HG03066 (cell line): ENCODE measurements at regions not wholly inside any gene's neighbourhood (a gene's known extent, or its start where the extent isn't known, plus 50 kb on each side); places are given as distances from the start of the nearest gene placed in this dataset.
"Not testable (repeated sequence)": the region's sequence is repeated elsewhere in the genome, so short reads cannot be mapped to it uniquely, and the experiment has no call there.

ENCODE experiments used
- ATAC-seq: cut with Tn5 transposase; IDR thresholded peaks from one replicate; pipeline ENCODE4 v1.9.1; 2021; ENCODE audit warnings: low read depth; ENCODE audit not compliant: unreplicated experiment

DNA sequence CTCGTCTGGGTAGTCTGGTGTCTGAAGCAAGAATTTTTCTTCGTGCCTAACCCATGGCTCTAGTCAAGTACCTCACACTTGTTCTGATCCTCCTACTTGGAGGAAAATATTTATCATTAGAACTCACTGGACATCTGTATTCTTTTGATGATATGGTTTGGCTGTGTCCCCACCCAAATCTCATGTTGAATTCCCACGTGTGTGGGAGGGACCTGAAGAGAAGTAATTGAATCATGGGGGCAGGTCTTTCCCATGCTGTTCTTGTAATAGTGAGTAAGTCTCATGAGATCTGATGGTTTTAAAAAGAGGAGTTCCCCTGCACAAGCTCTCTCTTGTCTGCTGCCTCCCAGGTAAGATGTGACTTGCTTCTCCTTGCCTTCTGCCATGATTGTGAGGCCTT lies 137.7 kb upstream of the TSC22D2 start:
- not testable (repeated sequence) for ATAC-seq

DNA sequence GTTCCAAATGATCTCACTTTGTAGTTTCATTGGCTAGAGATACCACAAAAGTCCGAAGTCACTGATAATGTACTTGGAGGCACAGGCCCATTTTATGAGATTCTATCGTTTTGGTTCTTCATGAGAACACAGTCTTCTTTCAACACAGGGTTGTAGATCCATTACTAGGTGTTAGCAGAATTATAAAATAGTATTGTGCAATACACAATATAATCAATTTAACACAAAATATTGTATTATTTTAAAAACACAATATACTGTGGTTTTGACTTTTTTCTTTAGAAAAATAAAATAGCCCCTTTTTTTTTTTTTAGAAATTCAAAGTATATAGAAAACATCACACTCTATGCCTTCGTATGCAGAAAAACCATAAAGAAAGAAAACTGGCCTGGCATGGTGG lies 138.6 kb upstream of the TSC22D2 start:
- no peak for ATAC-seq

DNA sequence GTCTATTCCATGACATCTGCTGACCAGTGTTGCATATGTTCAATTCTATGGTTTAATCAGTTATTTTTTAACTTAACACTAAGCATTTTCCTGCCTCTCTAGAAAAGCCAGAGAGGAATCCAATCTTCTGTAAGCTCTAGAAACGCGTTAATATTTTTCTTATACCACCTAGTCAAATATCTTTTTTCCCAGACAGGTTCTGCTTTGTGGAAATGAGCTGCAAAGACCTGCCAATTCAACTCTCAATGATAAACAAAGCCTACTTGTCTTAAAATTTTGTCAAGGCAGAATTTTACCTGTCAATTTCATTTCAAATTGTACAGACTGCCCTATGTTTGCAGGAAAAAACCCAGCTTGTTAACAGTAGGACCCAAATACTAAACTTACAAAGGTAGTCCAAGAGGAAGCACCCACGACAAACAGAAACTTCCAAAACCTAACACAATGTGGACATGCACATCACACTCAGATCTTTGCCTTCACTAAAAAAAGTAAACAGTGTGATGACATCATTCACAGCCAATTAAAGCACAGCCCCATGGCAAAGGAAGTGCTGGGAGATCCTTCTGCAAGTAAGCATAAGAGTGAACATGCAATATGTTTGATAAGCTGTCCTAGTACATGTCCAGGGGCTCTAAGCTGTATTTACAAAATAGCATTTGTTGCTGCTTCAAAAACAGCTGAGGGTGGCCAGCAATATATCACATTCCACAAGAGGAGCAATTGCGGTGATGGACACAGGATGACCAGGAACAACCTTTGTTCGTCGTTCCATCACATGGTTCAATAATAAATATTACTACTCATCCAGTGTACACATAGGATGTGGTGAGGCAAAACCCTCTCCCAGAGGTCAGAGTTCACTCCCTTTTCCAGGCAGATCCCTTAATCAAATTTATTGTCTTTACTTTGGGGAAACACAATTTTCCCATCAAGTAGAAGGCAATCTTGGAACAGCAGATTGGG lies 139.4 kb upstream of the TSC22D2 start:
- no peak for ATAC-seq

DNA sequence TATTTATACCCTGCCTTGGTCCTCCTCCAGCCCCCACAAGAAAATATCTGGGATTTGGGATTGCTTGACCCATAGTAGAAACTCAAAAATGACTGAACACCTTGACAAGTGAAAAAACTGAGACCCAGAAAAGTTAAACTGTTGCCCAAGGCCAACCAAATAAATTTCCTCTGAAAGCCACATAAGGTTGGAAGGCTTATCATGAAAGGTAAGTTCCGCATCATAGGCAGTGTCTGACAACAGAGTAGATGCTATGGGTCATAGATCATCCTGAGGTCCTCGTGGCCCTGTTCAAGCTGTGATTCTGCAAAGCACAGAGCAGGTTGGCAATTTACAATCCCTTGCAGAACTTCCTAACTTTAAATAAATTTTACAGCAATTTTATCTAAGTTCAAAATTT lies 140.8 kb upstream of the TSC22D2 start:
- ATAC-seq = no peak

DNA sequence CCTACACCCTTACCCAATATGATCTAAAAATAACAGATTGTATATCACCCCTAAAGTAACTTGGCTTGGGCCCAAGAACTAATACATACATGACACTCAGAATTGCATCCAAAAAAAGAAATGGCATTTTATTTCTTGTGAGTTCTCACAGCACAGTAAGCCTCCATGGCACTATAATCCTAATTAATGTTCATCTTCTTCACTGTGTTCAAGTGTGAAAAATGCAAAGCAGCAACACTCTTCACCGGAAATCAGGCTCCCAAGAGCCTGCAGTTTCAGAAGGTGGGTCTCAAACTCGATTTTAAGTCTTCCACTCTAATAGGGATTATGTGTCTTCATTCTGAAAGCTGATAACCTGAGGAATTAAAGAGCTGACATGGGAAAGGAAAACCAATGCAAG lies 142.8 kb upstream of the TSC22D2 start:
- ATAC-seq = no peak

DNA sequence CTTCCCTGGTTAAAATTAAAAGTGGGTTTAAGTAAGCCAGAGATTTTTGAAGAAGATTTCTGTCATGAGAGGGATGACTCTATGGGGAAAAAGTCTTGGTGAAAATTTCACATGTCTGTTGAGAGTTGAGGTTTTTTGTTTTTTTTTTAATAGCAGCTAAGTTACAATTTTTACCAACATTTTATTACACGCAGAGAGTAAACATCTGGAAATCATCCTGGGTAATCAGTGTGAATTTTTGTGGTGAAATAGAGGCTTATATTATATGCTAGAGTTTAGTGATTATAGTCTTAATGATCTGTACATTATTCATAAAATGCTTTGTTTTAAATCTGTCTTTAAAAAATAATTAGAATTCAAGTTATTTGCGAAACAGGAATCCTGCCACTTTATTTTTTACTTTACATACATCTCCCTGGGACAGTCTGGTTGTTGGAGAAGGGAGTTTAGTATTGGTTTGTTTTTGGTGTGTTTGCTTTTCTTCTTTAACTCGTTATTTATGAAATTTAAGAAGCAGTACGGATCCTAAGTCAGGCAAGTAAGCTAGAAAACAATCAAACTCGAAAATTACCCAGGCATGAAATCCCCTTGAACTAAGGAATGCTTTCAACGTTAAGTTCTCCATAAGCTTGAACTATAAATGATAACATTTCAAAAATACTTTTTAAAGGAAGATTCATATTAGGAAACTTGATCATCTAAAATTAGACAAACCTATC lies 143.4 kb upstream of the TSC22D2 start:
- no peak for ATAC-seq

DNA sequence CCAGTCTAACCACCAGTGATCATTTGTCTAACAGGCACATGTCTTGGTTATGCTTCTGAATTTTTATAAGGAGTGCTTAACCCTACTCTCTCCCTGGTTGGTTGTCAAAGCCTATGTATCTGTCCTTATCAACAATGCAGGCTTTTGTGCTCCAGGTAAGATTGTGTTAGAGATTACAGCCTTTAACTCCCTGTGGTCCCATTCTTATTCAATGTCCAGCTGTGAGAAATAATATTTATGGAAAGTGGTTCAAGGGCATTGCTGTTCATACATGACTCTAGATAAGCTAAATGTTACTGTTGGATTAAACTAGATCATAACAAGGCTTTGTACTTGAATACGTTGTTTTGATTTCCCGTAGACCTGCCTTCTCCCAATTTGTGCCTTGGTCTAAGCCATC lies 146.1 kb upstream of the TSC22D2 start:
- no peak for ATAC-seq

DNA sequence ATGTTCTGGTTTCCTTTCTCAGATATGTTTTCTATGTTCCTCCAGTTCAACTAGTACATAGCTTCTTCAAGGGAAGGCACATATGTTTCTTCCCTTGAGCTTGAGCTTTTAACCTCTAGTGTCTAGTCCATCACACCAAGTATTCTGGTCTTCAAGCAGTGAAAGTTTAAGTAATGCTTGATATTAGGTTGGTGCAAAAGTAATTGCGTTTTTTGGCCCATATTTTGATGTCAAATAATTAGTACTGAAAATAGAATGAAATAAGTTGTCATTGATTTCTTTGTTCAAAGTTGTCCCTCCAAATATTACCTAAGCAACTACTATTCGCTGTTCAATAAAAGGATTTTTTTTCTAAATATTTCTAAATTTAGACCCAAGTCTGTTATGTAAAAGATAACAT lies 146.7 kb upstream of the TSC22D2 start:
- no peak for ATAC-seq

DNA sequence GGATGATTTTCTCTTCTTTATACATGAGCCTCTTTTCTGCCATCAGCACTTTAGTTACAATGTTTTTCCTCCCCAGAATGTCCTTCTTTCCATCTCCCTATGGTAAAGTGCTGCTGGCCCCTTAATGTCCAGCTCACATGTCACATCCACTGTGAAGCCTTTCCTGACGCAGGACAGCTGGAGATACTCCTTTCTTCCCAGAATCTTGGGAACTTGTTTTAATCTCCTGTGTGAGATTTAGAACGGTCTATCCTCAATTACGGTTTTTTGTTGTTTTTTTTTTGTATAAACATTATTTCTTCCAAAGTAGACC lies 147.7 kb upstream of the TSC22D2 start:
- no peak for ATAC-seq

DNA sequence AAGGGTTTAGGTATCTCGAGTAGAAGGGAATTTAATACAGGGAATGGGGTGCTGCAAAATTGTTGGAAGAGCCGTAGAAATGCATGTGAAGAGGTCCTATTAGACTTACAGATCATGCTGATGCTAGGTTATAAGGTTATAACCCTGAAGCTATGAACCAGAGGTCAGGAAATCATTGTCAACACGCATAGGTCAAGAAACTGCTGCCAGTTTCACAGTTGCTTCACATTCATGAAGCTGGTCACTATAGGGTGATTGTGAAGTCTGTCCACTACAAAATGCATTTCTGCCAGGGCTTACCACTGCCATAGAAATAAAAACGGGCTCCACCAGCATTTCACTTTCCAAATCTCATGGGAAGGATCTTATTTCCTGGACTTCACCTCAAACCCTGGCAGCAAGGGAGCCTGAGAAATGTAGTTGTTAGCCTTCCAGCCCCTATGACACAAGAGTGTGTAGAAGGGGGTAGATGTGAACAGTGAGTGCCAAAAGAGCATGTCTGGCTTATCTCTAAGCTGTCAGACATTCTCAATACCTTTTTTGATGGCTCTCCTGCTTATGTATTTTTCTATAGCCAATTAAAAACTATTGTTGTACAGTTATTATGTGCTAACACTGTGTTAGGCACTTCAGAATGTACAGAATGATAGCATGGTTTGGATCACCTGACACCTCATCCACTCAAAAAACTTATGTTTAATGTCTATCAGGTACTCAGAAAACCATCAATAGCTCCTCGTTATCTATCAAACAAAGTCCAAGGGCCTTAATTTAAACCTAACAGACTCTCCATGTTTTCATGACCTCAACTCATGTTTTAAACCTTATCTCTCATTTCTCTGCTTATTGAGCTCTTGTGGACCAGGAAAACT lies 148.3 kb upstream of the TSC22D2 start:
- no peak for ATAC-seq

DNA sequence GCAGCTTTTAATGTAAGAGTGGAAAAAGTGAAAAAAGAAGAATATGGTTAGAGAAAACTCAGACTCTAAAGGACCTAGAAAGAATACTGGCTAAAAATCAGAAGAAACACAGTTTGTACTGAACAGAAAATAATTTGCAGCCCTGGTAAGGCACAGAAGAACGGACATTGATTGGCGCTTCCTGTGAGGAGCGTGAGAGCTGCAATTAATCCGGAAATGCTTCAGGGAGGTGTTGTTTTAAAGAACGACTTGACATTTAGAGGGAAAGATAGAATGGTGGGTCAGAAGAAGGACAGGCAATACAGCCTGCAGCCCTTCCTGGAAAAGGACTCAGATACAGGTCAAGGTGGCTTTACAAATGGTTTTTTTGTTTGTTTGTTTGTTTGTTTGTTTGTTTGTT lies 151.3 kb upstream of the TSC22D2 start:
- no peak for ATAC-seq

DNA sequence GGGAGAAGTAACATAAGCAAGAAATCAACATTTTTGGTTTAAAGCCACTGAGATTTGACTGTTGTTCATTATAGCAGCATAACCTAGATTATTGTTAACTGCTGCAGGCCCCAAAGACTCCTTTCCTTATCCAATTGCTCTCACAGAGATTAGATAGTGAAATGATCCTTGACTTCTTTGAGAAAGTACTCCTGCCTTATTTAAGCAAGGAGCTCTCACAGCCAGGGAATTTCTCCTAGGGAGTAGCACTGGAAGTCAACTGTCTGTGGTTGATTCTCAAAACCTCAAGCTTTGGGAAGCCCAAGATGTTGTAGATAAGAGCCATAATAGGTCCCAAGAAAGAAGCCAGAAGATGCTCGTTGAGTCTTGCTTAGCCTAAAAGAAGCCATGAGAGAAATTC lies 151.8 kb upstream of the TSC22D2 start:
- ATAC-seq = no peak

DNA sequence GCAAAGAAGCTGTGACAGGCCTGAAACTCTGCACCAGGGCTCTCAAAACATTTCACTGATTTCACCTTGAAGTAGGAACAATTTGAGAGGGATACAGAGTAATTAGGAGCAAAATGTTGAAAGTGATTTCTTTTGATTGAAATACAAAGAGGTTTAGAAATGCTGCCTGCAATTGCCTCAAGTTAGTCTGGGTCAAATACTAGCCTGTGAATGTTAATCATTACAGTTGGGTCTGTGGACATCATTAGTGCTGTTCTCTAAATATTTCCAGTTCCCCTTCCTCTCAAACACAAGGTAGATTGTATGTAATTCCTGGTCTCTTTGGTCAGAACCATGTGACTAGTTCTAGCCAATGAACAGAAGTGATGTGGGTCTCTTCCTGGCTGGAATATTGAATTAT lies 152.3 kb upstream of the TSC22D2 start:
- ATAC-seq = no peak

DNA sequence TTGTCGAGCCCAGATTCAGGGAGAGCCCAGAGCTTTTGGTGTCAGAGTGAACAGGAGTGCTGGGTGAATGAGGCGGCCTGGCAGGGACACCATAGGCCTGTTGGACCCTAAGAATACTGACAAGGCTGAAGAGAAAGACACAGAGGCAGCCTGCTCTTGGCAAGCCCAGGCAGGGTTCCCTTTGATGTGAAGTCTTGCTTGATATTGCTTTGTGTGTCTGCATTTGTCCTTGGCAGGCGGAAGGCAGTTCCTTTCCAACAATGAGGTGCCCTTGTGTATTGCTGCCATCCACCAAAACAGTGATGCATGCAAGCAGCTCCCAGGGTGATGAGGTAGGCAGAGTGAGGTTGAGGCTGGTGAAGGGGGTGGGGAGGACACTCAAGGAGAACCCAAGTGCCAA lies 152.7 kb upstream of the TSC22D2 start:
- ATAC-seq = no peak

DNA sequence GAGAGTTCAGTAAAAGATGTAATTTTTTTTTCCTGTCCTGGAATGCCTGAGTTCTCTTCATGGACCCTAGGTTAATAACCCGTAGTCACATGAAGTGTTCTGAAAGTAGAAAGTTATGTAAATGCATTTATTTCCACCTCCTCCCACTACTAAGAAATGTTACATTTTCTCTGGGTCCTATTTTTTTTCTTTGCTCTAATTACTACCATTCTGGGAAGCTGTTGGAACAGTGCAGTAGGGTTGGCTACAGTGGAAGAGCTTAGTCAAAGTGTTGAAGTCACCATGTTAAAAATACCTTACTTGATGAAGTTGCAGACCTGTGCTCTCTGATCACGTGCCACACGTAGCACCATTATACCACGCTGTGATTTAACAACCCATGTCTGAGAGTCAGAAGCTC lies 153.8 kb upstream of the TSC22D2 start:
- no peak for ATAC-seq

DNA sequence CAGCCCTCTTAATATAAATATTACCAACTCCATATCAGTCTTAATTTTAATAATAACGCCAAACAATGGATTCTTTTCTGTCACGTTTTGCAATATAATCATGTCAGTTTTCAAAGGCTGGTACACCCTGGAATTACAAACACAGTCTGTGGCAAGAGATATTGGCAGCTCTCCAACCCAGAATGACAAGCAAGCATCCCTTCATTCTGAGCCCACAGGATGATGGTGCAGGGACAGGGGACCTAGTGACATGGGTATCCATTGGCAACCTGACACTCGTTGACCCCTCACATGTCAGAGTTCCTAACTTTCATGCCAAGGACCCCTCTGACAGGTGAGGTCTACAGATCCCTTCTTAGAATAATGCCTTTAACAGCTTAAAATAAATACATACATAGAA lies 154.5 kb upstream of the TSC22D2 start:
- ATAC-seq = no peak

DNA sequence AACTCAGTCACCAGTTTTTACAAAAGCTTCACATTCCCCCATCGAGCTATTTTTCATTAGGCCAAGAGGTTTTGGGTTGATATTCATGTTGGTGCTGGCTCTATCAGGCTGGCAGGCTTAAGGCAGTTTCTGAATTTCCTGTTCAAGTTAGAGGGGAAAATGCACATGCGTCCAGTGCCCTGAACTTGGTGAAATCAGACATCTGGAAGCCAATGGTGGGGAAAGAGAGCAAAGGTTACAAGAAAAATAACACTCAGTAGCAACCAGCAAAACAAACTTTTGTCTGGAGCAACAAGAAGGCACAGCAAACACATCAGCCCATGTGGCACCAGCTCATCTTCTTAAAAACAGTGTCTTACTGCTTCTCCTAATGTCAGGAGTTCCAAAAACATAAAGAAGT lies 155.6 kb upstream of the TSC22D2 start:
- no peak for ATAC-seq

DNA sequence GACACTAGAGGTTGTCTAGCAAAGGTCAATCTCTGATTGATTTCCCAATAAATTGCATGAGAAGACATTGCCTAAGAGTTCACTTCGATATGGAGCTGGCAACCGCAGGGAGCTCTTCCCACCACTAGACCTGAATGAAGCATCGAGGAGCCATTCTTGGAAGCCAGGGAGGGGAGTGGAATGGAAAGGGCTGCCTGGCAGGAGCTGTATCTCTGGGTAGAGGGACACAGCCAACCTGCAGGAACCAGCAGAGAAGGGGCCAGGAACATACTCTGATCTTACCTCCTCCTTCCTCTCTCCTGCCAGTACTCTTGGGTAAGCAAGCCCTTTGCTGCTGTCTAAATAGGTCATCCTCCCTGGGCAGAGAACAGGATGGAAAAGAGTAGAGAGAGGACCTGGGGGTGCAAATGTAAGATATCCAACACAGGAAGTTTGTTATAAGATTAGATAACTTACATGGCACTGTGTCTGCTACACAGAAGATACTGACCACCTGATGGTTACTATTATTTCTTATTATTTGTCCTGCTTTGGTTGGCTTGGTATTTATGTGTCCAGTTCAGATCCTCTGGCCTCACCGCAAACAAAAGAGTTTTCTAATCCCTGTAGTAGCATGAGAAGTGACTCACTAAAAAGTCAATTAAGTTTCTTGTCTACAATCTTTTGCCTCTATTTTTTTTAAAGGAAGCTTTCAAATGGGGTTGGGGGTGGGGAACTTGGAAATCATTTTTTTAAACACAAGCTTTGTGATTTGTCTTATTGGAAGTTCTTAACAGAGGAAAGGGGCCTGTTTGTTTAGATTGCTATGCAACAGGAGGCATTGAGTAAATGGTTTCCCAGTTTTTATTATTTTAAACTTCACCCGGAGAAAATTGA lies 156.7 kb upstream of the TSC22D2 start:
- no peak for ATAC-seq

DNA sequence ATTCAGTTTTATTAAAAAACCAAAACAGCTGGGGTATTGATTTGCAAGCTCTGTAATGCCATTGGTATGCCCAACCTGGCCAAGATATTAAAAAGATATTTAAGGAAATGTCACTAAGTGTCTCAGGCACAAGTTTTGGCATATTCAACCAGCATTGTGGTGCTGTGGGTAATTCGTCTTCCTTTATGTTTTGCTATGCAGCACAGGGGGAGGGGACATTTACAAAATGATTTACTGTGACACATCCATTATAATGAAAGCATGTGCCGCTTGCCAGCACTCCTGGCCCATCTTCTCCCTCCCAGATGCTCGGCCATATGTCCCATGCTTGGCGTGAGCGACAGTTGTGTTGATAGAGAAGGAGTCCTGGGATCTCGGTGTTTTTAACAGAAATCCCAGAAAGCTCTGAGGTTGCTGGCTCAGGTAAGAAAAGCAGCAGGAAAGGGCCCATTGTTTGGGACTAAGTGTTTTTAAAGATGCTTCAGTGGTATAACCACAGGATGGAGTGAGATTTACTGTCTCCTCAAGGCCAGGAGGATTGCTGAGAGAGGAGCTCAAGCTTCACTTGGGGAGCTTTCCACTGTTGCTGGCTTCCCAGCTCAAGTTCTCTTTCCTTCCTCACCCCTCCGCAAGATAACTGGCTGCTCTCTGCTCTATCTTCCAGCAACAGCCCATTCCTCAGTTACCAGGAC lies 158.2 kb upstream of the TSC22D2 start:
- ATAC-seq = no peak
